ENCODE measurements at regions not wholly inside any gene's neighbourhood (a gene's known extent, or its start where the extent isn't known, plus 50 kb on each side); places are given as distances from the start of the nearest gene placed in this dataset.
"Not testable (repeated sequence)": the region's sequence is repeated elsewhere in the genome, so short reads cannot be mapped to it uniquely, and the experiment has no call there.

- no peak for ATAC-seq
- no peak for DNase-seq (ENCODE audit: missing footprints)
- intact Hi-C loops (cut with DNase I): no loop called here
These were observed 292.2 kb upstream of the RSPO3 start for GRCh38 chr6:126826166-126826714.

DNA sequence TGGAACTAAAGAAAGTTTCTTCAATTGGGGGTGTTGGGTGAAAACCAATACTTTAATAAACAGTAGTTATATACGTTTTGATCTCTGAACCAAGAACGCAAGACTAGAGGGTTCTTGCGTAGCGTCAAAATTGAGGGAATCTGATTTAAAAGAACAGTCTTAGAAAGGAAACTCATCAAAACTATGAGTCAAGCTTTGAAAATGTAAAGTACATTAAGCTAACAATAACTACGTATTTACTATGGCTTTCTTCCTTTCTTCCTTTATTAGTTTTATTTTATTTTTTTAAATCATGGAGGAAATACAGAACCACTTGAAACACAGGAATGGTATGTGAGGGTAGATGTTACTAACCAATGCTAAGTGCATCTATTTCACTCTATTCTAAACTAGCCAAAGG is 287.0 kb upstream of the RSPO3 start:
- DNase-seq (ENCODE audit: missing footprints): no peak
- ATAC-seq: no peak
- intact Hi-C loops (cut with DNase I): loop anchor here (10.0 kb wide), 1 partner anchor 813 kb away; no protein-coding TSS in a partner anchor

GRCh38 chr6:126842769-126843168 is 275.7 kb upstream of the RSPO3 start:
- intact Hi-C loops (cut with DNase I): no loop called here
- no peak for DNase-seq (ENCODE audit: missing footprints)
- no peak for ATAC-seq

DNA sequence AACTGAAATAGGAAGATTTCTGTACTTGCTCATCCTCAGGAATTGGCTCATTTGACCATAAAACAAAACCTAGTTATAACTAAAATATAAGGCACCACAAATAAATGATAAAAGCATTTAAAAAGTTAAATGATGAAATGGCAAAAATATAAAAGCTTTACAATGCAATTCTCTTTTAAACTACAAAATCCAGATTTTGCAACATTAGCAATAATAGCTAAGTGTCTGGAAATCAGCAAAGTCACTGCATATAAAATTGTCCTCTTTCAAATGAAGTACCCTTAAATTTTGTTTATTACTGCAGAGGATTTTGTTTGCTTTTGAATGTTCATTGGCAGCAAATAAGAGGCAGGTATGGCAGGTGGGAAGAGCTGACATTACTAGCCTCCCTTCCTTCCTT is 270.4 kb upstream of the RSPO3 start:
- intact Hi-C loops (cut with DNase I): no loop called here
- ATAC-seq (no peak), DNase-seq (ENCODE audit: missing footprints) (no peak)

DNA sequence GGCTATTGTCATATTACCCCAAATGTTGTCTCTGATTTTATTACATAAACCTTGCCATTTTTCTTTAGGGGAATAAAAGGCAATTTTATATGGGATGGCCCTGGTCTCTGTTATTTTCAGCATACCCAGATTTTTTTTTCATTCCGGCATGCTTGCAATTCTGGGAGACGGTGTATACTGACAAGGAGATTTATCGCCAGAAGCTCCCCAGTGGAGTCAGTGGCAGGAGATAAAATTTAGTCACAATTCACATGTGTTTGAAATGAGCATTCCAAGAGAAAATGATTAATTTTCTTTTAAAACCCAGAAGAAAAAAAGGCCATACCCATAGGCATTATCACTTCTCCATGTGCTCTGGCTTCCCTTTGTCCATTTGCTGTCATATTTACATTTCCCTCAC is 250.8 kb upstream of the RSPO3 start:
- ATAC-seq (no peak), DNase-seq (ENCODE audit: missing footprints) (no peak)
- intact Hi-C loops (cut with DNase I): no loop called here

GRCh38 chr6:126873351-126873750 is 245.1 kb upstream of the RSPO3 start:
- DNase-seq (ENCODE audit: missing footprints) (no peak), ATAC-seq (no peak)
- intact Hi-C loops (cut with DNase I): no loop called here

DNA sequence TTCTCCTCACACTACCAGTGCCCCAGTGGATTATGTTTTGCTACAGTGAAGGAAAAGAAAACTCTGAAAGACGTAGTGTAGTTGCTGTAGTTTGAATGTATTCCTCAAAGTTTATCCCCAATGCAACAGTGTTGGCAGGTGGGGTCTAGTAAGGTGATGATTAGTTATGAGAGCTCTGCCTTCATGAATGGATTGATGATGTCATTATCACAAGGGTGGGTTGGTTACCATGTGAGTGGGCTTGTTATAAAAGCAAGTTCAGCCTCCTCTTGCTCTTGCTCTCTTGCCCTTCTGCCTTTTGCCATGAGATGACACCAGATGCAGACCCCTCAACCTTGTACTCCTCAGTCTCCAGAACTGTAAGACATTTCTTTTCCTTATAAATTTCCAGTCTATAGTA is 244.7 kb upstream of the RSPO3 start:
- DNase-seq (ENCODE audit: missing footprints) (no peak), ATAC-seq (no peak)
- intact Hi-C loops (cut with DNase I): no loop called here

- intact Hi-C loops (cut with DNase I): no loop called here
- ATAC-seq (no peak), DNase-seq (ENCODE audit: missing footprints) (no peak)
These were observed 242.0 kb upstream of the RSPO3 start for GRCh38 chr6:126876446-126876845.

GRCh38 chr6:126880964-126881363 is 237.5 kb upstream of the RSPO3 start:
- no peak for DNase-seq (ENCODE audit: missing footprints)

DNA sequence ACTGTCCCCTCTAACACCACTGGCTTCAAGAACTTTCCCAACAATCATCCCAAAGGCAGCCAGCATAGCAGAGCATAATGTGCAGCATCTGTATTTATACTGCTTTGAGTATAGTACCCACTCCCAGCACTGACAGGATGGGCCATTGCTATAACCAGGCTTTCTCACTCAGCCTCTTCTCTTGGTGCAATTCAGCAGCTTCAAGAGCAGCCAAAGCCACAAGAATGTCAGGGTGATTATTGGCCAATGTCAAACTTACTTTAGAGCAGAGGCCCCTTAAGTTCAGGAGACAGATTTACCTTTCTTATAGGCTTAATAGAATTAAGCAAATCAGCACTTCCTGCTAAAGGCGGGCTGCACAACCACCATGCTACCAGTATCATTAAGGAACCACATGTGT is 232.4 kb upstream of the RSPO3 start:
- intact Hi-C loops (cut with DNase I): no loop called here
- no peak for ATAC-seq
- DNase-seq (ENCODE audit: missing footprints): no peak

More at GRCh38 chr6:126880964-126881363, 237.5 kb upstream of the RSPO3 start:
- ATAC-seq: no peak
- intact Hi-C loops (cut with DNase I): no loop called here

GRCh38 chr6:126888727-126889725 is 229.4 kb upstream of the RSPO3 start:
- intact Hi-C loops (cut with DNase I): no loop called here
- ATAC-seq (no peak), DNase-seq (ENCODE audit: missing footprints) (no peak)

DNA sequence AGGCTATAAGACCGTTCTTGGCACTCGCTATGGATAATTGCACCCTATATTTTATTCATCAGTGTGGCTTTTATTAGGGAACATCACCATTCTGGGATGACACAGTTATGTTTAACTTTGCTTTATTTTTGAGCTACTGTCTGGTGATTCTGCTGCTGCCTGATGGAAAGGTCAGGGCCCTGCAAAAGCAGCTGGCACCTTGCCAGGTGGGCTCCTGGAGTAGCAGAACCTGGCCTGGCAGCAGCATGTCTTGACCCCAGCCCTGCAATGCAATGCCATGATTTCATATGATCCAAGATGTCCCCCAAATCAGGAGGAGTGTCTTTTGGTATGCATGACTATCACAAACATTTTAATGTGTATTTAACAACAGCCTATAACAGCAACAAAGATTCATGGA is 228.4 kb upstream of the RSPO3 start:
- intact Hi-C loops (cut with DNase I): no loop called here
- ATAC-seq (no peak), DNase-seq (ENCODE audit: missing footprints) (no peak)

GRCh38 chr6:126891158-126891557 is 227.3 kb upstream of the RSPO3 start:
- DNase-seq (ENCODE audit: missing footprints) (no peak), ATAC-seq (no peak)
- intact Hi-C loops (cut with DNase I): no loop called here

- ATAC-seq; intact Hi-C loops (cut with DNase I): not testable (repeated sequence)
- peak; percentile 41 for DNase-seq (ENCODE audit: missing footprints)
These were observed 225.6 kb upstream of the RSPO3 start for GRCh38 chr6:126892869-126893268.

DNA sequence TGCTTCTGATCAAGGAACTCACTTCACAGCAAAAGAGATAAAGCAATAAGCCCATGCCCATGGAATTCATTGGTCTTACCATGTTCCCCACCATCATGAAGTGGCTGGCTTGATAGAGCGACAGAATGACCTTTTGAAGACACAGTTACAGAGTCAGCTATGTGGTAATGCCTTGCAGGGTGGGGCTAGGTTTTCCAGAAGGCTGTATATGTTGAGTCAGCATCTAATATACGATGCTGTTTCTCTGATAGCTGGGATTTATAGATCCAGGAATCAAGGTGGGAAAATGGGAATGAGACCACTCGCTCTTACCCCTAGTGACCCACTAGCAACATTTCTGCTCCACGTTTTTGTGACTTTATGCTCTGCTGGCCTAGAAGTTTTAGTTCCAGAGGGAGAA is 220.7 kb upstream of the RSPO3 start:
- intact Hi-C loops (cut with DNase I): no loop called here
- DNase-seq (ENCODE audit: missing footprints): no peak
- no peak for ATAC-seq

DNA sequence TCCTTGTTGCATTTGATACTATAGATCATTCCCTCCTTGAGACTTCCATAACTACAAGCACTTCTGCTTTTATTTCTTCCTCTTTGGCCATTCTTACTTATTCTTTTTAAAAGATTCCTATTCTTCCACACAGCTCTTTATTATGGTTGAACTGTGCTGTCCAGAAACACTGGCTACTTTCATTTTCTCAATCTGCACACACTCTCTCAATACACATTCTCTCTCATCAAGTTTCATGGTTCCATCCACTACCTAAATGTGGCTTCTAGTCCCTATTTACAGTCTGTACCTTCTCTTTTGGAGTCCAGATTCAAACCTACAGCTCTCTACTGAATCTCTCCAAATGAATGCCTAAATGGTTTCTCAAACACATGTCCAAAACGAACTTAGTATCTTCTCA is 214.3 kb upstream of the RSPO3 start:
- no peak for DNase-seq (ENCODE audit: missing footprints)
- intact Hi-C loops (cut with DNase I): no loop called here
- ATAC-seq: no peak

DNA sequence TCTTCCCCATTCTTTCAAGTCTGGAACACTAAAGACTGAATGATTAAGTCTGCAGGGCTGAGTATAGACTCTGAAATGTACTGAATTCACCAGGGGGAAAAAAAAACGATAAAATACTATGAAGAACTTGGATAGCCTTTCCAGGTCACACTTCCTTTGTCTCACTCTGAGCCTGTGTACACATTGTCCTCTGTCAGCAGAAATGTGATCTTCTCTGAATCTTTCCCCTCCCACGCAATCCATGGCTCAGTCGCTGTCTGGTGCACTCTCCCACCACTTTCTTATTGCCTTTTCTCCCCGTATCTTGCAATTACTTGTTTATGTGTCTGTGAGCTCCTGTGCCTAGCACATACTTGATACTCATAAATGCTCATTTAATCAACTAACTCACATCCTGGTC is 212.6 kb upstream of the RSPO3 start:
- no peak for DNase-seq (ENCODE audit: missing footprints)
- intact Hi-C loops (cut with DNase I): no loop called here
- ATAC-seq: no peak

DNA sequence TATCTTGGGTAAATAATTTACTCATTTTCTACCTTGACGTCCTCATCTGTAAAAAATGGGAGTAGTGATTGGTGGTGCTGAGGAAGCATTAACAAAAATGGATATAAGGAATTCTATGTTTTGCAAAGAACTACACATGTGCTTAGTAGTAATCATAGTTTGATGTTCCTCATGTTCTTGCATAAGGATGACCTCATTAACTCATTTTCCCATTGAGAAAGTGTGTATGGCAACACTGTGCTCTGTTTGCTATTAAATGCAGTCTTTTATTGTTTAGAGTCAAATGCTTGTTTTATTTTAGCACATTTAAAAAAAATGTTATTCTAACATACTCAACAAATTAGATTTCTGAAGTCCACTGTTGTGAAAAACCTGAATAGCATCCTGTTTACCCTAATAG is 211.2 kb upstream of the RSPO3 start:
- DNase-seq (ENCODE audit: missing footprints): no peak
- no peak for ATAC-seq
- intact Hi-C loops (cut with DNase I): no loop called here

- ATAC-seq (no peak), DNase-seq (ENCODE audit: missing footprints) (no peak)
- intact Hi-C loops (cut with DNase I): no loop called here
These were observed 210.5 kb upstream of the RSPO3 start for GRCh38 chr6:126907996-126908395.

- no peak for DNase-seq (ENCODE audit: missing footprints)
- intact Hi-C loops (cut with DNase I): no loop called here
- no peak for ATAC-seq
These were observed 209.0 kb upstream of the RSPO3 start for GRCh38 chr6:126909493-126909892.

All from Right ventricle myocardium inferior (tissue), 1 donor.